Thyroid gland (tissue), 4 donors: ENCODE measurements at regions not wholly inside any gene's neighbourhood (a gene's known extent, or its start where the extent isn't known, plus 50 kb on each side); places are given as distances from the start of the nearest gene placed in this dataset.

Source experiments
- CTCF ChIP-seq, 6 experiments: fragments of 200-600 bp in 3 of 6; fragments of 450-650 bp in 3 of 6; sonication (generic) in 3 of 6; IDR thresholded peaks; one replicate each; pipeline ENCODE4 v1.5.1; 2016 to 2019; ENCODE audit warnings: antibody characterized with exemption in 6 of 6, mild to moderate bottlenecking in 2 of 6, inconsistent platforms in 1 of 6, moderate library complexity in 1 of 6
- POLR2A ChIP-seq, 2 donors: fragments of 450-650 bp; IDR thresholded peaks; one replicate each; pipeline ENCODE4 v1.6.1; 2017; ENCODE audit warnings: antibody characterized with exemption in 2 of 2, mild to moderate bottlenecking in 2 of 2, moderate library complexity in 1 of 2

DNA sequence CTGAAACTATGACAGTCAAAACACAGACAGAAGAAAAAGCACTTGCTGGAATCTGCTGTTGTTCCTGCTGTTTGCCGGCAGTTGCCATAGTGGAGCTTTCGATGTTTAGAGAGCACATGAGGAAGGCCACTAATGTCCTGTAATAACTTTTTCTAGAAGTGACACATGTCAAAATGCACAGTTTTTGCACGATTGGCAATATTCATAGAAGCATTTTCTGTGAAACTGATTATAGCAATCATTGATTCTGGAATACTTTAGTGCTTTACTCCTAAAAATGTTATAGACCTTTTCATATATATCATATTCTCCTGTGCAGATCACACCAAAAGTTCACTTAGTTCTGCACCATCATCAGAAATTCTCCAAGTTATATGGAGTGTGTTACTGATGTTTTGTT is 407.0 kb upstream of the SOX9 start:
- TF ChIP-seq CTCF (IDR thresholded peaks at IDR 0.05), result no peak
- no peak for TF ChIP-seq POLR2A (IDR thresholded peaks at IDR 0.05)
